ENCODE measurements at regions not wholly inside any gene's neighbourhood (a gene's known extent, or its start where the extent isn't known, plus 50 kb on each side); places are given as distances from the start of the nearest gene placed in this dataset.

GRCh38 chr5:167780177-167780576 lies 511.3 kb upstream of the WWC1 start:
- no peaks in the 10 kb centered on the region for H3K36me3 ChIP-seq (ENCODE audit: insufficient read depth, low read length)
- TF ChIP-seq EZH2 (IDR thresholded peaks at IDR 0.05; ENCODE audit: borderline replicate concordance, low read length), result no peak
- no peaks in the 10 kb centered on the region for H3K9me2 ChIP-seq (ENCODE audit: low read depth, low read length)
- H4K20me1 ChIP-seq (ENCODE audit: insufficient read depth, low read length), result no peaks in the 10 kb centered on the region
- no peak overlapping the region for H2AFZ ChIP-seq (ENCODE audit: low read length)
- H3K4me3 ChIP-seq (ENCODE audit: low read depth, low read length, poor library complexity, severe bottlenecking), result no peak overlapping the region
- H3K27me3 ChIP-seq (ENCODE audit: insufficient read depth, low read length), result no peaks in the 10 kb centered on the region
- no peak overlapping the region for H3K4me2 ChIP-seq (ENCODE audit: low read length)
- no peak overlapping the region for H3K9ac ChIP-seq (ENCODE audit: low read length)
- no peaks in the 10 kb centered on the region for H3K4me1 ChIP-seq (ENCODE audit: insufficient read depth, low read length, severe bottlenecking)
- no peaks in the 10 kb centered on the region for H3K79me2 ChIP-seq (ENCODE audit: insufficient read depth, low read length)
- no peak overlapping the region for H3K27ac ChIP-seq (ENCODE audit: low read depth, low read length, poor library complexity, severe bottlenecking)
- no peaks in the 10 kb centered on the region for H3F3A ChIP-seq (ENCODE audit: insufficient read depth, low read length)
- H3K9me3 ChIP-seq (ENCODE audit: low read length), result no peaks in the 10 kb centered on the region

GRCh38 chr5:167783145-167783817 lies 508.2 kb upstream of the WWC1 start:
- H3K9me2 ChIP-seq (ENCODE audit: low read depth, low read length), result no peaks in the 10 kb centered on the region
- no peak for TF ChIP-seq CTCF (IDR thresholded peaks at IDR 0.05; ENCODE audit: low read length)
- no peaks in the 10 kb centered on the region for H3K9me3 ChIP-seq (ENCODE audit: low read length)
- H3K4me3 ChIP-seq (ENCODE audit: low read depth, low read length, poor library complexity, severe bottlenecking), result no peak overlapping the region
- H3F3A ChIP-seq (ENCODE audit: insufficient read depth, low read length), result no peaks in the 10 kb centered on the region
- H3K9ac ChIP-seq (ENCODE audit: low read length), result no peak overlapping the region
- no peaks in the 10 kb centered on the region for H3K36me3 ChIP-seq (ENCODE audit: insufficient read depth, low read length)
- no peak overlapping the region for H2AFZ ChIP-seq (ENCODE audit: low read length)
- H3K4me2 ChIP-seq (ENCODE audit: low read length), result no peak overlapping the region
- no peaks in the 10 kb centered on the region for H4K20me1 ChIP-seq (ENCODE audit: insufficient read depth, low read length)
- H3K27me3 ChIP-seq (ENCODE audit: insufficient read depth, low read length), result no peaks in the 10 kb centered on the region
- H3K79me2 ChIP-seq (ENCODE audit: insufficient read depth, low read length), result no peaks in the 10 kb centered on the region
- H3K27ac ChIP-seq (ENCODE audit: low read depth, low read length, poor library complexity, severe bottlenecking), result no peak overlapping the region
- H3K4me1 ChIP-seq (ENCODE audit: insufficient read depth, low read length, severe bottlenecking), result no peaks in the 10 kb centered on the region

- no peaks in the 10 kb centered on the region for H3F3A ChIP-seq (ENCODE audit: insufficient read depth, low read length)
- no peaks in the 10 kb centered on the region for H3K9me2 ChIP-seq (ENCODE audit: low read depth, low read length)
- TF ChIP-seq EZH2 (IDR thresholded peaks at IDR 0.05; ENCODE audit: borderline replicate concordance, low read length) (no peak), CTCF (IDR thresholded peaks at IDR 0.05; ENCODE audit: low read length) (no peak)
- no peak overlapping the region for H3K4me2 ChIP-seq (ENCODE audit: low read length)
- no peak overlapping the region for H3K4me3 ChIP-seq (ENCODE audit: low read depth, low read length, poor library complexity, severe bottlenecking)
- no peaks in the 10 kb centered on the region for H3K36me3 ChIP-seq (ENCODE audit: insufficient read depth, low read length)
- H3K79me2 ChIP-seq (ENCODE audit: insufficient read depth, low read length), result no peaks in the 10 kb centered on the region
- H4K20me1 ChIP-seq (ENCODE audit: insufficient read depth, low read length), result no peaks in the 10 kb centered on the region
- no peak overlapping the region for H3K27ac ChIP-seq (ENCODE audit: low read depth, low read length, poor library complexity, severe bottlenecking)
- H3K27me3 ChIP-seq (ENCODE audit: insufficient read depth, low read length), result no peaks in the 10 kb centered on the region
- no peaks in the 10 kb centered on the region for H3K9me3 ChIP-seq (ENCODE audit: low read length)
- H3K9ac ChIP-seq (ENCODE audit: low read length), result no peak overlapping the region
- no peaks in the 10 kb centered on the region for H3K4me1 ChIP-seq (ENCODE audit: insufficient read depth, low read length, severe bottlenecking)
- no peak overlapping the region for H2AFZ ChIP-seq (ENCODE audit: low read length)
Observed at GRCh38 chr5:167785106-167785505, 506.3 kb upstream of the WWC1 start.

- Histone ChIP-seq H3K9me3 (ENCODE audit: low read length) (no peaks in the 10 kb centered on the region), H3K27ac (ENCODE audit: low read depth, low read length, poor library complexity, severe bottlenecking) (no peak overlapping the region), H3K9ac (ENCODE audit: low read length) (no peak overlapping the region), H3F3A (ENCODE audit: insufficient read depth, low read length) (no peaks in the 10 kb centered on the region), H3K27me3 (ENCODE audit: insufficient read depth, low read length) (no peaks in the 10 kb centered on the region), H3K4me3 (ENCODE audit: low read depth, low read length, poor library complexity, severe bottlenecking) (no peak overlapping the region), H4K20me1 (ENCODE audit: insufficient read depth, low read length) (no peaks in the 10 kb centered on the region), H3K79me2 (ENCODE audit: insufficient read depth, low read length) (no peaks in the 10 kb centered on the region), H3K4me1 (ENCODE audit: insufficient read depth, low read length, severe bottlenecking) (no peaks in the 10 kb centered on the region), H3K36me3 (ENCODE audit: insufficient read depth, low read length) (no peaks in the 10 kb centered on the region), H3K9me2 (ENCODE audit: low read depth, low read length) (no peaks in the 10 kb centered on the region), H2AFZ (ENCODE audit: low read length) (no peak overlapping the region), H3K4me2 (ENCODE audit: low read length) (no peak overlapping the region)
- TF ChIP-seq EZH2 (IDR thresholded peaks at IDR 0.05; ENCODE audit: borderline replicate concordance, low read length) (no peak), CTCF (IDR thresholded peaks at IDR 0.05; ENCODE audit: low read length) (no peak)
Observed at GRCh38 chr5:167785901-167786300, 505.5 kb upstream of the WWC1 start.
